GM21619 (cell line): ENCODE measurements at regions not wholly inside any gene's neighbourhood (a gene's known extent, or its start where the extent isn't known, plus 50 kb on each side); places are given as distances from the start of the nearest gene placed in this dataset.
"Not testable (repeated sequence)": the region's sequence is repeated elsewhere in the genome, so short reads cannot be mapped to it uniquely, and the experiment has no call there.

ENCODE experiments used
- ATAC-seq: cut with Tn5 transposase; IDR thresholded peaks from one replicate; pipeline ENCODE4 v1.9.1; 2021; ENCODE audit not compliant: unreplicated experiment

- ATAC-seq, result no peak
Measured at GRCh38 chr3:18988614-18989229, 159.6 kb upstream of the KCNH8 start.

- no peak for ATAC-seq
Measured at GRCh38 chr3:18987862-18988447, 160.4 kb upstream of the KCNH8 start.

DNA sequence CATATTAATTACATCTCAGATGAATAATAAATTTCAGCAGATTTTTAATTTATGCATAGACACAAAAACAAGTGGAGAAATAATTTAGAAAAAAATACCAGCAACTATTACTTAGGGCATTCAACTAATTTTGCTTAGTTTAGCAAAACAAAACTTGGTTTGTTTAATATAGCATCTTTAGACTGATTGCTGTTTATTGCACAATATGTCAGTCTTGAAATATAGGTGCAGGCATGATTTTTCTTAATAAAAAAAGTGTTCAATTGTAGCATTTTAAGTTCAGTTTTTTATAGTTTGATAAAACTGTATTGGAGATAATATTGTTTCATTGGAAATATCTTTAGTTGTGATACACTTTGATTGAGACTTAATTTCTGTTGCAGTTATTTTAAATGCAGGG, 161.2 kb upstream of the KCNH8 start:
- no peak for ATAC-seq

GRCh38 chr3:18982920-18983319, 165.4 kb upstream of the KCNH8 start:
- ATAC-seq, result no peak

DNA sequence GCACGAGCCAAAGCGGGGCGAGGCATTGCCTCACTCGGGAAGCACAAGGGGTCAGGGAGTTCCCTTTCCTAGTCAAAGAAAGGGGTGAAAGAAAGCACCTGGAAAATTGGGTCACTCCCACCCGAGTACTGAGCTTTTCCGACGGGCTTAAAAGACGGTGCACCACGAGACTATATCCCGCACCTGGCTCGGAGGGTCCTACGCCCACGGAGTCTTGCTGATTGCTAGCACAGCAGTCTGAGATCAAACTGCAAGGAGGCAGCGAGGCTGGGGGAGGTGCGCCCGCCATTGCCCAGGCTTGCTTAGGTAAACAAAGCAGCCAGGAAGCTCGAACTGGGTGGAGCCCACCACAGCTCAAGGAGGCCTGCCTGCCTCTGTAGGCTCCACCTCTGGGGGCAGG, 172.2 kb upstream of the KCNH8 start:
- ATAC-seq, result not testable (repeated sequence)

GRCh38 chr3:18968120-18968519, 180.2 kb upstream of the KCNH8 start:
- no peak for ATAC-seq

DNA sequence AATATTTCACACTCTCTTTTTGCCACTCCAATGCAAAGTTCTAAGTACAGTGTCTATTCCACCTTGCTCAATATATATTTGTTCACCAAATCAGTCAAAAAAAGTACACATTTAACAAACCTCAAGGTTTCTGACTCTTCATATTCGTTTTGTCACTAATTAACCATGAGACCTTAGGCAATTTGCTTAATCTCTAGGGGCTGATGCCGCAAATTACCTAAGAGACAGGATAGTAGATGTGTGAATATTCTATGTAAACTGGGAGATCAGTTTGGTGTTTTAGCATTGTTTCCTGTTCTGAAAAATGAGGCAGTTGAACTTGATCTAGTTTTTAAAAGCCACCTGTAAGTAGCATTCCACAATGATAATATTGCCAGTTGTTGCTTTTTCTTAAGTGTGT, 182.5 kb upstream of the KCNH8 start:
- ATAC-seq, result no peak

GRCh38 chr3:18964640-18965039, 183.7 kb upstream of the KCNH8 start:
- no peak for ATAC-seq

GRCh38 chr3:18951333-18951732, 197.0 kb upstream of the KCNH8 start:
- no peak for ATAC-seq

DNA sequence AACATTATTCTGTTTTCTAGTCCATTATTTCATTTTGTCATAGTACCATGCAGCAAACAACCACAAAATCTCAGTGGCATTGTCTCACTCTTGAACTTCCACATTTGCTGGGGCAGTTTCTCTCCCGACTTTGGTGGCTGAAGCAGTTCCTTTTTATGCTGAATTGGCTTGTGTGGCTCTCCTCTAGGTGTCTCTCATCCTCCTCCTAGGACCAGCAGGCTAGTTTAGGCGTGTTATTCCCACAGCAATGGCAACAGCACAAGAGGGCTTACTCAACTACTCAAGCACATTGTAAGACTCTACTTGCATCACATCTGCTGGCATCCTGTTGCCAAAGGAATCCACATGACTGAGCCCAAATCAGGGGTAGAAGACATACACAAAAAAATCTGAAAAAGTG, 201.8 kb upstream of the KCNH8 start:
- no peak for ATAC-seq

DNA sequence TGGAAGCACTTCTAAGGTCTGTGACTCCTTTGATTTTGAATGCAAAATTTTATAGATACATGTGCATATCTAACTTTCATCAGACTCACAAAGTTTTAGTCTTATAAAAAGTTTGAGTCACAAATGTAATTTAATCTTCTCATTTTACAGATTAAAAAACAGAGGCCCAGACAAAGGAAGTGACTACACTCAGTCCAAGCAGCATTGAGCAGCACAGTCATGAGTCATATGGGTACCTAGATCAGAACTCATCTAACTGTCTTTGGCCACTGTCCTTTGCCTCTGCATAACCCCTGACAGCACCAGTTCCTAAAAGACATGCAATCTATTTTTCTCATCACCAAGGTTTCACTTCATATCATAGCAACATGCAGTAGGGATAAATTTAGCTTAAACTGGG, 210.7 kb upstream of the KCNH8 start:
- peak; percentile 91 for ATAC-seq

- no peak for ATAC-seq
Measured at GRCh38 chr3:18919158-18919557, 229.2 kb upstream of the KCNH8 start.

GRCh38 chr3:18917923-18918322, 230.4 kb upstream of the KCNH8 start:
- no peak for ATAC-seq

DNA sequence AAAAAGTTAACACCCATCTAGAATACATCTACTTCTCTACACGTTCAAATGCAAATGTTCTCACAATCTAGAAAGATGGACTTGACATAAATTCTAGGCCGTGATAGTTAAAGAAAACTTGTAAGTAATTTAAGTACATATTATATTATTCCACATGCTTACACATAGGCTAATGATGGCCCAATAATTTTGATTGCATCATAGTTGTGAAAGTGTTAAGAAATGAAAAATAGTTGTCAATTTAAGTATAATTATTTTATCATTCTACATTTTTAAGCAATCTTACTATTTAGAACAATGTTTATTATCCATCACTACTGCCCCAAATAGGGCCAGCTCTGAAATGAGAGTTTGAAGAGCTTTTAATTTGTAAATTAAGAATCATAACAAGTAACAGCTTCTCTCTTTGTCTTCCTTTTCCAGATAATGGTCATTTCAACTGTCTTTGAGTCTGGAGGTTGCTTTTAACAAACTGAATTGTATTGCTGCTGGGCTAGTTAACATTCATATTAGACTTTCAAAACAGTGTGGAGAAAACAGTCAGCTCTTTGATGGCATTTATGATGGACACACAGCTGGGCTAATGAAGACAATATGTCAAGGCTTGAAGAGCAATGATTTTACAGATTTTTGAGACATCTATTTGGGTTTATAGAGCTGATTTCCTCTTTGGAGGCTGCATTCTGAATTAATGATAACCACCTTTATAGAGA, 246.1 kb upstream of the KCNH8 start:
- ATAC-seq, result no peak

DNA sequence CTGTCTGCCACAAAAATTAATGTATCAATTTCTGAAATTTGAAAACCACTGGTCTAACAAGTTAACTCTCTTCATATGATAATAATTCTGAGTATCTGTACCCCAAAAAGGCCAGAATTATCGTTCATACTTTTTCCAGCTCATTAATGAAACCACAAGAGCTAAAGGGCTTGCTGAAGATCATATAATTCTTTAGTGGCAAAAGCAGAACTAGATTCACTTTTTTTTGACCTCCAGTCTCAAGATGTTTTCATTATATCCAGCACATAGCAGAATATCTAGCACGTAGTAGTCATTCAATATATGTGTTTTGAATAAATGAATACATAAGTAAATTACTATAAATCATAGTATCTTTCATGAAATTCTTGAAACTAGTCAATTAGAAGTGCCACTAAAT, 246.7 kb upstream of the KCNH8 start:
- no peak for ATAC-seq

DNA sequence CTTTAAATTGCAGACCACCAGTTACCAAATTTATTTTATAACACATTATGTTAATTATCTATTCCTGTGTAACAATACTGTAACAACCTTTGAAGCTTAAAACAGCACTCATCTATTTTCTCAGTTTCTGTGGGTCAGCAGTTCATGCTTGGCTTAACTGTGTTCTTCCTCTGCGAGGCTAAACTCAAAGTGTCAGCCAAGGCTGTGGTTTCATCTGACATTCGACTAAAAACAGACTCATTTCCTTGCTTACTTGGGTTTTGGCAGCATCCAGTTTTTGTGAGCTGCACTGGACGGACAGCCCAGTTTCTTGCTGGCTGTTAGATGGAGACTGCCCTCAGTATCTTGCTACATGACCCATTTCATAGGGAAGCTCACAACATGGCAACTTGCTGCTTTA, 247.3 kb upstream of the KCNH8 start:
- ATAC-seq, result peak; percentile 95

- no peak for ATAC-seq
Measured at GRCh38 chr3:18898911-18899310, 249.4 kb upstream of the KCNH8 start.

- ATAC-seq, result no peak
Measured at GRCh38 chr3:18892756-18893155, 255.6 kb upstream of the KCNH8 start.

DNA sequence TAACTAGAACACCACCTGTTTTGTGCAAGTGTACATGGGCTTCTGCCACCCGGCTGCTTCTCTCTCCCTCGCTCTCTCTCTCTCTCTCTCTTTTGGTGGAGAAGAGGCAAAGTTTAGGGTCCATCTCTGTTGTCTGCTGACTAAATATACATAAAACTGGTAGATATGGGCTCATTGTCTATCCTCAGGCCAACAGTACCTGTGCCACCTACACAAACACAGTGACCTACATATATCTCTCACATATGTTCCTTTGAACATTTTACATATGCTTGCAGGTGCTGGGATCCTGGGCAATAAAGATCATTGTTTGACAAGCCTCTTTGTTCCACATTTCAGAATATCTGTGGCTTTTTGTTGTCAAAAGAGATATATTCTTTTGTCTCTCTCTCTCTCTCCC, 256.3 kb upstream of the KCNH8 start:
- no peak for ATAC-seq

GRCh38 chr3:18891641-18892040, 256.7 kb upstream of the KCNH8 start:
- ATAC-seq, result no peak

DNA sequence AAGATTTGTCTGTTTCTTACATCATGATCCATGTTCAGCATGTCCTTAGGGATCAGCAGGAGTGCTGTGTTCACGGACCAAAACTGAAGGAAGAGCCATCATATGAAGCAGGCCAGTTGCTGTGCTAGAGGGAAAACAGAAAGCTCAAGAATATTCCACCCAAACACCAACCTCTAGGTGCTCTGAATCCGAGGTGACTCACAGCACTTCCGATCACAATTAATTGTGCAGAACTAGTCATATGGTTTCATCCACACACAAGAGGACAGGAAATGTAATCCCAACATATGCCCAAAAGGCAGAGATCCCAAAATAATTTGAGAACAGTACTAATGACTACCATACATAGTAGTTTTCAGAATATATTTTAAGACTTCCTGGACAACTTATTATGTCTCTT, 257.9 kb upstream of the KCNH8 start:
- no peak for ATAC-seq

- no peak for ATAC-seq
Measured at GRCh38 chr3:18888819-18889218, 259.5 kb upstream of the KCNH8 start.

DNA sequence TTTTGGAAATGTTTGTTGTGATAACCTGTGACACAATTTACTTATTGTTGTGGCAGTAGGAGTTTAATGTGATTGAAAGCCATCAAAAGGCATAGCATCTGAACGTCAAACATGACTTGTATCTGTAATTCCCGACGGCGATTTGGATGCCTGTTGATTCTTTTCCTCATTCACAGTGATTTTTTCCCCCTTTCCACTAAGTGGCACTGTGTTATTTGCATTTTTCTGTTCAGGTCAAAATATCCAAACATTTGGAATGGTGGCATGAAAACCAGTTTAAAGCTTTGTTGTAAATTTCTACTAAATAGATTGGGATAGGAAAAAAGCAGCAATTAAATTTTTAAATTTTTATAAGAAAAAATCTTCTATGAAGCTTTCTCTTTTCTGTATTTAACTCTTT, 259.9 kb upstream of the KCNH8 start:
- no peak for ATAC-seq
